ENCODE measurements at regions not wholly inside any gene's neighbourhood (a gene's known extent, or its start where the extent isn't known, plus 50 kb on each side); places are given as distances from the start of the nearest gene placed in this dataset.
"Not testable (repeated sequence)": the region's sequence is repeated elsewhere in the genome, so short reads cannot be mapped to it uniquely, and the experiment has no call there.

DNA sequence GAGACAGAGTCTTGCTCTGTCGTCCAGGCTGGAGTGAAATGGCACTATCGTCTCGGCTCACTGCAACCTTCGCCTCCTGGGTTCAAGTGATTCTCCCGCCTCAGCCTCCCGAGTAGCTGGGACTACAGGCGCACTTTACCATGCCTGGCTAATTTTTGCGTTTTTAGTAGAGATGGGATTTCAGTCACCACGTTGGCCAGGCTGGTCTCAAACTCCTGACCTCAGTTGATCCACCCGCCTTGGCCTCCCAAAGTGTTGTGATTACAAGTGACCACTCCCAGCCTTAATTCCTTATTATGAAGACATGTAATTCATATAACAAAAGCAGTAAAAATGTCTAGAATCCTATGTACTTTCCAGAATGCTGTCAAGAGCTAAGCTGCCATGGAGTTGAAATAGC lies 434.5 kb upstream of the ZNG1F start:
- not testable (repeated sequence) for DNase-seq (ENCODE audit: low read depth in 2 of 2)

DNA sequence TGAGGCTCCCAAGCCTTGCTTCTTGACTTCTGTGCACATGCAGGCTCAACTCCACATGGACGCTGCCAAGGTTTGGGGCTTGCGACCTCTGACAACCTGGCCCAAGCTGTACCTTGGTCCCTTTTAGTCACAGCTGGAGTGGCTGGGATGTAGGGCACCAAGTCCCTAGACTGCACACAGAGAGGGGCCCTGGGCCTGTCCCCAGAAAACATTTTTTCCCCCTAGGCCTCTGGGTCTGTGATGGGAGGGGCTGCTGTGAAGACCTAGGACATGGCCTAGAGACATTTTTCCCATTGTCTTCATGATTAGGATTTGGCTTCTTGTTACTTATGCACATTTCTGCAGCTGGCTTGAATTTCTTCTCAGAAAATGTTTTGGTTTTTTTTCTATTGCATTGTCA lies 430.1 kb upstream of the ZNG1F start:
- not testable (repeated sequence) for DNase-seq (ENCODE audit: low read depth in 2 of 2)

DNA sequence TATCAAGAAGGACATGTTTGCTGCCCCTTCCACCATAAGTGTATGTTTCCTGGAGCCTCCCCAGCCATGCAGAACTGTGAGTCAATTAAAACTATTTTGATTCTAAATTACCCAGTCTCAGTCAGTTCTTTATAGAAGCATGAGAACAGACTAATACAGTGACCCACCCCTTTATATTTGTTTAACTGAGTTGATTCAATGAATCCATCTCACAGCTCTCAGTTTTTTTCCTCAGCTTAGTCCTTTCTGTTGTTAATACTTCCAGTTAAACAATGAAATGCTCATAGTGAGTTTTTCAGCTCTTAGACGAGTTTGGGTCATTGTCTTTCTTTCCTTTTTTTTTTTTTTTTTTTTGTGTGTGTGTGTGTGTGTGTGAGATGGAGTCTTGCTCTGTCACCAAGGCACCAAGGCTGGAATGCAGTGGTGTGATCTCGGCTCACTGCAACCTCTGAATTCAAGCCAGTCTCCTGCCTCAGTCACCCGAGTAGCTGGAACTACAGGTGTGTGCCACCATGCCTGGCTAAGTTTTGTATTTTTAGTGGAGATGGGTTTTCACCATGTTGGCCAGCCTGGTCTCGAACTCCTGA lies 417.9 kb upstream of the ZNG1F start:
- not testable (repeated sequence) for DNase-seq (ENCODE audit: low read depth in 2 of 2)

DNA sequence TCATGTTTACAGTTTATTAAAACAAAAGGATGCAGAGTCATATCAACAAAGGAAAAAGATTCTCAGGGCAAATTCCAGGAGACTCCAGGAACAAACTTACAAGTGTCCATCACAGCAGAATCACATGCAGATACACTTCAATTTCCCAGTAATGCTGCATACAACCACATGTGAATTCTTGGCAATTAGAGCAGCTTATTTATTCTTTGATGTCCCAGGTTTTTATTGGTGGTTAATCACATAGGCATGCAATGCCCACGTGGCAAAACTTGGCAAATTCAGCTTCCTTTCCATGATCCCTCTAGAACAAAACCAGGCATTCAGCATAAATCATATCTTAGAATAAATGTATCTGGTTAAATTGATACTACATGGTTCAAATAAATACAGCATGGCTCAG lies 376.5 kb upstream of the ZNG1F start:
- DNase-seq (ENCODE audit: low read depth in 2 of 2): not testable (repeated sequence)
